ENCODE measurements at regions not wholly inside any gene's neighbourhood (a gene's known extent, or its start where the extent isn't known, plus 50 kb on each side); places are given as distances from the start of the nearest gene placed in this dataset.

DNA sequence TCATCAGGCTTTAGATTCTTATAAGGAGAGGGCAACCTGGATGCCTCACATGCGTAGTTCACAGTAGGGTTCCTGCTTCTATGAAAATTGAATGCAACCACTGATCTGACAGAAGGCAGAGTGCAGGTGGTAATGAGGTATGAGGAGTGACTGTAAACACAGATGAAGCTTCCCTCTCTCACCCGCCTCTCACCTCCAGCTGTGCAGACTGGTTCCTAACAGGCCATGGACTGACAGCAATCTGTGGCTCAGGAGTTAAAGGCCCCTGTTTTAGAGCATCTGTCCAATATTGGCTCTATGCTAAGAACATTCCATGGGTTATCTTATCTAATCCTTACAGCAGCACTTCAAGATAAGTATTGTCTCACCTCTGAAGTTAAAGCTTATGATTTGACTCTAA, 213.5 kb upstream of the NRP1 start:
- DNase-seq, result no peak
- H3K27me3 Mint-ChIP-seq (ENCODE audit: low read depth), result peaks cover 1% of the 10 kb centered on the region; the same call in 1 of the 2 replicates
- Histone ChIP-seq H3K14ac (ENCODE audit: insufficient read depth, low read length) (no peak overlapping the region), H2BK5ac (ENCODE audit: insufficient read length, low read length) (no peak overlapping the region), H3K9me3 (ENCODE audit: control insufficient read depth, low read depth, low read length) (no peaks in the 10 kb centered on the region), H4K5ac (ENCODE audit: insufficient read length, low read depth, low read length) (no peak overlapping the region), H3K4ac (ENCODE audit: low read depth, low read length) (no peak overlapping the region), H4K20me1 (ENCODE audit: control insufficient read depth, insufficient read depth, insufficient read length) (no peaks in the 10 kb centered on the region), H2BK120ac (ENCODE audit: low read depth, low read length, poor library complexity, severe bottlenecking) (no peak overlapping the region), H4K91ac (ENCODE audit: insufficient read length, low read depth, low read length) (no peak overlapping the region), H3K79me1 (ENCODE audit: insufficient read depth, low read depth, low read length, poor library complexity, severe bottlenecking) (no peaks in the 10 kb centered on the region), H2AK5ac (ENCODE audit: insufficient read length, low read length) (no peak overlapping the region), H3K23me2 (ENCODE audit: insufficient read length, low read depth, low read length, poor library complexity, severe bottlenecking) (no peaks in the 10 kb centered on the region), H3T11ph (ENCODE audit: low read length) (no peak overlapping the region), H3K27ac (ENCODE audit: insufficient read length, low read depth, low read length) (no peak overlapping the region), H3K79me2 (ENCODE audit: insufficient read depth, low read length) (no peaks in the 10 kb centered on the region), H2AFZ (ENCODE audit: low read length) (no peak overlapping the region), H3K4me2 (ENCODE audit: insufficient read depth, insufficient read length, low read length) (no peak overlapping the region), H2BK20ac (ENCODE audit: low read depth, low read length, poor library complexity, severe bottlenecking) (no peak overlapping the region), H3K4me1 (ENCODE audit: insufficient read depth, low read length) (0 out of 2 replicates have a peak, but pooled peaks cover under 1% of the 10 kb centered on the region), H3K18ac (ENCODE audit: insufficient read length, low read depth, low read length) (no peak overlapping the region), H3K23ac (ENCODE audit: insufficient read length, low read depth, low read length) (no peak overlapping the region), H2BK12ac (ENCODE audit: insufficient read length, low read depth, low read length) (no peak overlapping the region), H3K27me3 (ENCODE audit: insufficient read depth, low read length) (no peaks in the 10 kb centered on the region; the same call in 1 of the 2 replicates), H3K56ac (ENCODE audit: insufficient read length, low read depth, low read length) (no peak overlapping the region), H4K8ac (replicated peaks; ENCODE audit: insufficient read length, low read depth, low read length) (no peak overlapping the region), H3K9ac (ENCODE audit: extremely low read depth, insufficient read length, low read length) (no peak overlapping the region), H2BK15ac (ENCODE audit: low read depth, low read length) (no peak overlapping the region)
- H3K4me3 Mint-ChIP-seq, result no peak overlapping the region
- WGBS (ENCODE audit: extremely low coverage, insufficient read length, low lambda C conversion rate), result no CpG with 5 or more reads among the region's 2 CpGs
- TF ChIP-seq, protein P1, sequence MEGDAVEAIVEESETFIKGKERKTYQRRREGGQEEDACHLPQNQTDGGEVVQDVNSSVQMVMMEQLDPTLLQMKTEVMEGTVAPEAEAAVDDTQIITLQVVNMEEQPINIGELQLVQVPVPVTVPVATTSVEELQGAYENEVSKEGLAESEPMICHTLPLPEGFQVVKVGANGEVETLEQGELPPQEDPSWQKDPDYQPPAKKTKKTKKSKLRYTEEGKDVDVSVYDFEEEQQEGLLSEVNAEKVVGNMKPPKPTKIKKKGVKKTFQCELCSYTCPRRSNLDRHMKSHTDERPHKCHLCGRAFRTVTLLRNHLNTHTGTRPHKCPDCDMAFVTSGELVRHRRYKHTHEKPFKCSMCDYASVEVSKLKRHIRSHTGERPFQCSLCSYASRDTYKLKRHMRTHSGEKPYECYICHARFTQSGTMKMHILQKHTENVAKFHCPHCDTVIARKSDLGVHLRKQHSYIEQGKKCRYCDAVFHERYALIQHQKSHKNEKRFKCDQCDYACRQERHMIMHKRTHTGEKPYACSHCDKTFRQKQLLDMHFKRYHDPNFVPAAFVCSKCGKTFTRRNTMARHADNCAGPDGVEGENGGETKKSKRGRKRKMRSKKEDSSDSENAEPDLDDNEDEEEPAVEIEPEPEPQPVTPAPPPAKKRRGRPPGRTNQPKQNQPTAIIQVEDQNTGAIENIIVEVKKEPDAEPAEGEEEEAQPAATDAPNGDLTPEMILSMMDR (conservative IDR thresholded peaks at IDR 0.05), result no peak
- H3K9me3 Mint-ChIP-seq, result peaks cover 0 to 2% of the 10 kb centered on the region in 2 experiments; a peak in 1 of 5 replicates
- peaks cover 7% of the 10 kb centered on the region in 2 experiments for H3K4me1 Mint-ChIP-seq
- H3K36me3 Mint-ChIP-seq (ENCODE audit: insufficient read depth in 1 of 3, low read depth in 3 of 3), result no peaks in the 10 kb centered on the region; a peak in 1 of 7 replicates
- H3K27ac Mint-ChIP-seq, result no peak overlapping the region

Data from H9 (cell line).